Trophoblast cell (in vitro differentiated cells and primary cell): ENCODE measurements at regions not wholly inside any gene's neighbourhood (a gene's known extent, or its start where the extent isn't known, plus 50 kb on each side); places are given as distances from the start of the nearest gene placed in this dataset.

Experiments used
- DNase-seq, 2 donors: peaks; one replicate each; pipeline ENCODE4 v3.0.0-alpha.2; 2016
- H2AFZ ChIP-seq: 2 replicates; pipeline ENCODE4 v1.6.1; 2013; ENCODE audit warnings: low read length, moderate library complexity, mild to moderate bottlenecking; ENCODE audit not compliant: insufficient read depth, poor library complexity
- H2AK5ac ChIP-seq: 2 replicates; pipeline ENCODE4 v1.6.1; 2013; ENCODE audit warnings: mild to moderate bottlenecking, low read length
- H2BK120ac ChIP-seq: 2 replicates; pipeline ENCODE4 v1.6.1; 2013; ENCODE audit warnings: low read length, mild to moderate bottlenecking, moderate library complexity; ENCODE audit not compliant: insufficient read depth, poor library complexity
- H2BK12ac ChIP-seq: 2 replicates; pipeline ENCODE4 v1.6.1; 2013; ENCODE audit warnings: mild to moderate bottlenecking, low read length, moderate library complexity
- H2BK5ac ChIP-seq: 2 replicates; pipeline ENCODE4 v1.6.1; 2013; ENCODE audit warnings: low read length, low read depth, moderate library complexity, mild to moderate bottlenecking; ENCODE audit not compliant: poor library complexity
- H3K14ac ChIP-seq: 2 replicates; pipeline ENCODE4 v1.6.1; 2013; ENCODE audit warnings: mild to moderate bottlenecking, low read length
- H3K18ac ChIP-seq: 2 replicates; pipeline ENCODE4 v1.6.1; 2013; ENCODE audit warnings: mild to moderate bottlenecking, low read length
- H3K23ac ChIP-seq: 2 replicates; pipeline ENCODE4 v1.6.1; 2013; ENCODE audit warnings: low read length
- H3K27ac ChIP-seq: 2 replicates; pipeline ENCODE4 v1.5.1; 2013; ENCODE audit warnings: low read depth, mild to moderate bottlenecking, inconsistent platforms, low read length, moderate library complexity
- H3K27me3 ChIP-seq: 2 replicates; pipeline ENCODE4 v1.6.1; 2013; ENCODE audit warnings: inconsistent platforms, mild to moderate bottlenecking, low read length, moderate library complexity; ENCODE audit not compliant: insufficient read depth
- H3K36me3 ChIP-seq, 2 experiments: 1 replicate in 1 of 2; 2 replicates in 1 of 2; pipeline ENCODE4 v1.6.1; 2013; ENCODE audit warnings: low read length in 2 of 2, mild to moderate bottlenecking in 2 of 2, moderate library complexity in 1 of 2; ENCODE audit not compliant: insufficient read depth in 2 of 2, control insufficient read depth in 1 of 2
- H3K4ac ChIP-seq: 2 replicates; pipeline ENCODE4 v1.6.1; 2013; ENCODE audit warnings: low read depth, mild to moderate bottlenecking, low read length, moderate library complexity
- H3K4me1 ChIP-seq, 2 experiments: 1 replicate in 1 of 2; 2 replicates in 1 of 2; pipeline ENCODE4 v1.6.1; 2013; ENCODE audit warnings: low read length in 2 of 2, mild to moderate bottlenecking in 2 of 2, moderate library complexity in 1 of 2; ENCODE audit not compliant: insufficient read depth in 2 of 2, control insufficient read depth in 1 of 2
- H3K4me2 ChIP-seq: 2 replicates; pipeline ENCODE4 v1.6.1; 2013; ENCODE audit warnings: inconsistent platforms, mild to moderate bottlenecking, low read length, moderate library complexity
- H3K4me3 ChIP-seq: 2 replicates; pipeline ENCODE4 v1.5.1; 2013; ENCODE audit warnings: mild to moderate bottlenecking, low read depth, low read length, inconsistent platforms
- H3K79me1 ChIP-seq: one replicate; pipeline ENCODE4 v1.6.1; 2013; ENCODE audit warnings: low read length
- H3K79me2 ChIP-seq: 2 replicates; pipeline ENCODE4 v1.6.1; 2013; ENCODE audit warnings: low read length, mild to moderate bottlenecking; ENCODE audit not compliant: control insufficient read depth, insufficient read depth, poor library complexity
- H3K9ac ChIP-seq: 2 replicates; pipeline ENCODE4 v1.6.1; 2013; ENCODE audit warnings: mild to moderate bottlenecking, low read length
- H3K9me3 ChIP-seq: 2 replicates; pipeline ENCODE4 v1.6.1; 2013; ENCODE audit warnings: low read depth, mild to moderate bottlenecking, control low read depth, inconsistent platforms, low read length; ENCODE audit not compliant: insufficient read depth
- H4K12ac ChIP-seq: 2 replicates; pipeline ENCODE4 v1.6.1; 2013; ENCODE audit warnings: low read depth, mild to moderate bottlenecking, low read length, moderate library complexity
- H4K8ac ChIP-seq: 2 replicates; pipeline ENCODE4 v1.6.1; 2013; ENCODE audit warnings: low read depth, mild to moderate bottlenecking, low read length, moderate library complexity
- H4K91ac ChIP-seq: one replicate; pipeline ENCODE4 v1.6.1; 2013; ENCODE audit warnings: low read depth, mild to moderate bottlenecking, low read length, moderate library complexity
- WGBS: extraction: QIAGEN DNeasy Blood & Tissue Kit; methylation state at CpG from one replicate; pipeline ENCODE4 v1.1.7; 2013; ENCODE audit warnings: missing lambda C conversion rate; ENCODE audit not compliant: insufficient read length, insufficient coverage; ENCODE audit errors: extremely low coverage; 5-methylcytosine and 5-hydroxymethylcytosine counted together

- Histone ChIP-seq H3K14ac (no peak overlapping the region), H2BK120ac (no peak overlapping the region), H3K4ac (no peak overlapping the region), H4K12ac (no peak overlapping the region), H3K36me3 (no peaks in the 10 kb centered on the region), H3K79me1 (no peaks in the 10 kb centered on the region), H3K27me3 (no peaks in the 10 kb centered on the region), H4K8ac (no peak overlapping the region), H2BK5ac (no peak overlapping the region), H3K9me3 (peaks cover 2% of the 10 kb centered on the region), H3K27ac (no peak overlapping the region), H3K4me2 (no peak overlapping the region), H3K4me1 (no peaks in the 10 kb centered on the region), H2AFZ (no peak overlapping the region), H2BK12ac (no peak overlapping the region), H3K23ac (no peak overlapping the region), H3K79me2 (no peaks in the 10 kb centered on the region), H4K91ac (no peak overlapping the region), H2AK5ac (no peak overlapping the region), H3K9ac (no peak overlapping the region), H3K18ac (no peak overlapping the region), H3K4me3 (no peak overlapping the region)
- no peak for DNase-seq
- no CpG with 5 or more reads among the region's 4 CpGs for WGBS
Observed at GRCh38 chr5:3261081-3261480, 334.6 kb upstream of the IRX1 start.

DNA sequence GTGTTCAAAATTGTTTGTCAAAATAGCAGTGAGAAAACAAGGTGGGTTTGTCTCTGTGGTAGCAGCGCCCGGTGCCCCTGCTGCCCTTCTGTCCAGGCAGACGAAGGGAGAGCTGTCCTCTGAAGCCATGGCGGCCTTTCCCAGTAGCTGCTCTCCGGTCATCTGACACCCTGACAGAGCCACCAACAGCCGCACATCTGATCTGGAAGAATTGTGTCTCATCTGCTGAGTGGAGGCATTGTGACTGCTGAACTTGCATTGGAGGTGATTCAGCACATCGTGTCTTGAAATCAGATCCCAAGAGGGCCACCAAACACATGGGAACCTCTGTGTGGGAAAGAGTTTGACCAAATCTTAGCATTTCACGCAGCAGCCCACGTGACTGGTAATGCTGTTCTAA, 337.6 kb upstream of the IRX1 start:
- Histone ChIP-seq H3K14ac (no peak overlapping the region), H3K9ac (no peak overlapping the region), H3K27me3 (no peaks in the 10 kb centered on the region), H2BK120ac (no peak overlapping the region), H4K91ac (no peak overlapping the region), H2AK5ac (no peak overlapping the region), H3K36me3 (no peaks in the 10 kb centered on the region), H3K18ac (no peak overlapping the region), H3K4me3 (no peak overlapping the region), H3K4ac (no peak overlapping the region), H3K23ac (no peak overlapping the region), H3K27ac (no peak overlapping the region), H3K9me3 (peaks cover 2% of the 10 kb centered on the region), H2AFZ (no peak overlapping the region), H2BK12ac (no peak overlapping the region), H3K79me1 (no peaks in the 10 kb centered on the region), H4K12ac (no peak overlapping the region), H2BK5ac (no peak overlapping the region), H3K4me1 (no peaks in the 10 kb centered on the region), H3K4me2 (no peak overlapping the region), H3K79me2 (no peaks in the 10 kb centered on the region), H4K8ac (no peak overlapping the region)
- DNase-seq = no peak
- WGBS = no CpG with 5 or more reads among the region's 9 CpGs

- Histone ChIP-seq H2BK5ac (no peak overlapping the region), H3K18ac (no peak overlapping the region), H3K27me3 (no peaks in the 10 kb centered on the region), H3K9me3 (no peaks in the 10 kb centered on the region), H2AK5ac (no peak overlapping the region), H3K9ac (no peak overlapping the region), H4K12ac (no peak overlapping the region), H3K4me2 (no peak overlapping the region), H3K79me2 (no peaks in the 10 kb centered on the region), H4K91ac (no peak overlapping the region), H3K4ac (no peak overlapping the region), H3K14ac (no peak overlapping the region), H2BK120ac (no peak overlapping the region), H3K79me1 (no peaks in the 10 kb centered on the region), H4K8ac (no peak overlapping the region), H3K36me3 (no peaks in the 10 kb centered on the region), H2AFZ (no peak overlapping the region), H3K27ac (no peak overlapping the region), H3K23ac (no peak overlapping the region), H3K4me1 (no peaks in the 10 kb centered on the region), H3K4me3 (no peak overlapping the region), H2BK12ac (no peak overlapping the region)
- DNase-seq = no peak
- WGBS = no CpG with 5 or more reads among the region's 1 CpG
Observed at GRCh38 chr5:3252235-3252634, 343.4 kb upstream of the IRX1 start.

DNA sequence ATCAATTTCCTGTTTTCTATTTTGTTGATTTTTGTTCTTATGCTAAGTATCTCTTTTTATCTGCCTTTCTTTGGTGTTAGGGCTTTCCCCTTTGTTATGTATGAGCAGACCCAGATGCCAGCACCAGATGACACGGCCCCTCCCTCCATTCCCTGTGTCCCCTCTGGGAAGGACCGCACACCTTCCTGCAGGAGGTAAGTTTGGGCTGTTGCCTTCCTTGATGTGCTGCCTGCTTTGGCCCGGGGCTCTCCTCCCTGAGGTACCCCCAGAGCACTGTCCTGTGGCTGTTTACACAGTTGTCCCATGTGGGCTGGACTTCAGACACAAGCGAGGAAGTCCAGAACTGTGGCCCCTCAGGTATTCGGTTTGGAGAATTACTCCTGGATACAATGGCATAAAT, 343.8 kb upstream of the IRX1 start:
- no peak overlapping the region for H3K18ac ChIP-seq
- no peaks in the 10 kb centered on the region for H3K27me3 ChIP-seq
- H4K8ac ChIP-seq = no peak overlapping the region
- no peaks in the 10 kb centered on the region for H3K4me1 ChIP-seq
- no peaks in the 10 kb centered on the region for H3K79me2 ChIP-seq
- DNase-seq = no peak
- H2BK120ac ChIP-seq = no peak overlapping the region
- no peak overlapping the region for H3K9ac ChIP-seq
- no peaks in the 10 kb centered on the region for H3K36me3 ChIP-seq
- H2BK5ac ChIP-seq = no peak overlapping the region
- no peak overlapping the region for H2AK5ac ChIP-seq
- no peak overlapping the region for H2AFZ ChIP-seq
- no peaks in the 10 kb centered on the region for H3K79me1 ChIP-seq
- no peak overlapping the region for H3K4me3 ChIP-seq
- no peak overlapping the region for H3K27ac ChIP-seq
- H3K4me2 ChIP-seq = no peak overlapping the region
- no peaks in the 10 kb centered on the region for H3K9me3 ChIP-seq
- no peak overlapping the region for H3K4ac ChIP-seq
- no peak overlapping the region for H2BK12ac ChIP-seq
- no peak overlapping the region for H3K23ac ChIP-seq
- H3K14ac ChIP-seq = no peak overlapping the region
- WGBS = no CpG with 5 or more reads among the region's 5 CpGs
- H4K91ac ChIP-seq = no peak overlapping the region
- no peak overlapping the region for H4K12ac ChIP-seq
